Right lobe of liver (tissue), 6 donors: ENCODE measurements at regions not wholly inside any gene's neighbourhood (a gene's known extent, or its start where the extent isn't known, plus 50 kb on each side); places are given as distances from the start of the nearest gene placed in this dataset.
A peak's percentile ranks its signal among the peaks of the same experiment; 100 is the strongest.

Experiments used
- ATAC-seq, 4 donors: fragments of 200-7000 bp; cut with Tn5 transposase; one replicate each; pipeline ENCODE4 v1.9.1; 2020; ENCODE audit warnings: mild to moderate bottlenecking in 4 of 4, moderate library complexity in 4 of 4
- DNase-seq, 3 donors: peaks; one replicate each; pipeline ENCODE4 v3.0.0-alpha.2; 2020
- H3K27ac ChIP-seq, 3 donors: fragments of 200-600 bp; one replicate each; pipeline ENCODE4 v1.8.0; 2022
- H3K27me3 ChIP-seq, 2 donors: fragments of 200-600 bp; one replicate each; pipeline ENCODE4 v1.8.0; 2022
- H3K36me3 ChIP-seq, 4 donors: fragments of 200-600 bp; sonication (generic) in 1 of 4; one replicate each; pipeline versions ENCODE4 v1.5.1 to v1.8.0; 2017 to 2022; ENCODE audit warnings: control low read depth in 1 of 4
- H3K4me1 ChIP-seq, 4 donors: fragments of 200-600 bp; sonication (generic) in 1 of 4; one replicate each; pipeline versions ENCODE4 v1.5.1 to v1.8.0; 2017 to 2022; ENCODE audit warnings: control low read depth in 1 of 4
- H3K4me3 ChIP-seq, 3 donors: fragments of 200-600 bp; one replicate each; pipeline ENCODE4 v1.8.0; 2022
- H3K9me3 ChIP-seq, 4 donors: fragments of 200-600 bp; sonication (generic) in 1 of 4; one replicate each; pipeline versions ENCODE4 v1.5.1 to v1.8.0; 2017 to 2022; ENCODE audit warnings: control low read depth in 1 of 4
- POLR2A ChIP-seq: fragments of 450-650 bp; IDR thresholded peaks from one replicate; pipeline ENCODE4 v1.6.1; 2017; ENCODE audit warnings: antibody characterized with exemption, mild to moderate bottlenecking
- WGBS: methylation state at CpG from one replicate; pipeline ENCODE4 v1.1.6; 2018; ENCODE audit warnings: low coverage, low lambda C conversion rate; ENCODE audit not compliant: insufficient coverage; ENCODE audit errors: missing lambda C conversion rate; 5-methylcytosine and 5-hydroxymethylcytosine counted together
- intact Hi-C, 2 donors: fragments of 100-400 bp; cut with DNase I; formaldehyde crosslinking; loops; one replicate each; pipeline versions ENCODE4 v1.11.2 to v1.14.1; 2022
- TF ChIP-seq, protein P1 (sequence below), 4 donors: fragments of 200-600 bp in 3 of 4; fragments of 450-650 bp in 1 of 4; IDR thresholded peaks; one replicate each; pipeline versions ENCODE4 v1.5.1 to v1.8.0; 2016 to 2022; ENCODE audit warnings: antibody characterized with exemption in 4 of 4, mild to moderate bottlenecking in 2 of 4
- donor health status: DM: no; HTN: yes; CAD: no.
- donor health status: DM: no; HTN: no; CAD: no.
- donor health status: DM: no; HTN: no; CAD: no.
- donor health status: DM: no; HTN: yes; CAD: no.
- donor health status: DM: no; HTN: yes; CAD: no.

DNA sequence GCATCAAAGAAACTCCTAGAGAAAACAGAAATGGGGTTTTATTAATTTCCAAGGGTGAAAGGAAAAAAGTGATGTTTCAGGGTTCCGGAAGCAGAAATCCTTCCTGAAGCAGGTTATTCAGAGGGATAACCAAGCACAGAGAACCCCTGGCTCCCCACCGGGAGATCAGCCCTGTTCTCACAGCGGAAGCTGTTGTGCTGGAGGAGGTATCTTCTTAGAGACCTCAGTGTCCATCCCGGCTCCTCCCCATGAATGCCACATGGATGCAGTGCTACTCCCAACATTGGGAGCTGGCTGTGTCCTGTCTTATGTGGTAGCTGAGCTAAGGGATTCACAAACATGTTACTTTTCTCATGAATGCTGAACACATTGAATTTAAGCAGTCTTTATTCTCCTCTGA is 80.9 kb upstream of the IRX2 start:
- intact Hi-C loops = no loop called here
- Histone ChIP-seq H3K9me3 (no peaks in the 10 kb centered on the region), H3K4me3 (no peak overlapping the region), H3K27ac (no peak overlapping the region), H3K4me1 (no peaks in the 10 kb centered on the region), H3K36me3 (no peaks in the 10 kb centered on the region), H3K27me3 (no peaks in the 10 kb centered on the region)
- TF ChIP-seq, protein P1, sequence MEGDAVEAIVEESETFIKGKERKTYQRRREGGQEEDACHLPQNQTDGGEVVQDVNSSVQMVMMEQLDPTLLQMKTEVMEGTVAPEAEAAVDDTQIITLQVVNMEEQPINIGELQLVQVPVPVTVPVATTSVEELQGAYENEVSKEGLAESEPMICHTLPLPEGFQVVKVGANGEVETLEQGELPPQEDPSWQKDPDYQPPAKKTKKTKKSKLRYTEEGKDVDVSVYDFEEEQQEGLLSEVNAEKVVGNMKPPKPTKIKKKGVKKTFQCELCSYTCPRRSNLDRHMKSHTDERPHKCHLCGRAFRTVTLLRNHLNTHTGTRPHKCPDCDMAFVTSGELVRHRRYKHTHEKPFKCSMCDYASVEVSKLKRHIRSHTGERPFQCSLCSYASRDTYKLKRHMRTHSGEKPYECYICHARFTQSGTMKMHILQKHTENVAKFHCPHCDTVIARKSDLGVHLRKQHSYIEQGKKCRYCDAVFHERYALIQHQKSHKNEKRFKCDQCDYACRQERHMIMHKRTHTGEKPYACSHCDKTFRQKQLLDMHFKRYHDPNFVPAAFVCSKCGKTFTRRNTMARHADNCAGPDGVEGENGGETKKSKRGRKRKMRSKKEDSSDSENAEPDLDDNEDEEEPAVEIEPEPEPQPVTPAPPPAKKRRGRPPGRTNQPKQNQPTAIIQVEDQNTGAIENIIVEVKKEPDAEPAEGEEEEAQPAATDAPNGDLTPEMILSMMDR (IDR thresholded peaks at IDR 0.05) = no peak
- no peak for TF ChIP-seq POLR2A
- WGBS = 23% methylated on average over 3 of the region's 4 CpGs
- no peak for ATAC-seq
- DNase-seq = no peak

DNA sequence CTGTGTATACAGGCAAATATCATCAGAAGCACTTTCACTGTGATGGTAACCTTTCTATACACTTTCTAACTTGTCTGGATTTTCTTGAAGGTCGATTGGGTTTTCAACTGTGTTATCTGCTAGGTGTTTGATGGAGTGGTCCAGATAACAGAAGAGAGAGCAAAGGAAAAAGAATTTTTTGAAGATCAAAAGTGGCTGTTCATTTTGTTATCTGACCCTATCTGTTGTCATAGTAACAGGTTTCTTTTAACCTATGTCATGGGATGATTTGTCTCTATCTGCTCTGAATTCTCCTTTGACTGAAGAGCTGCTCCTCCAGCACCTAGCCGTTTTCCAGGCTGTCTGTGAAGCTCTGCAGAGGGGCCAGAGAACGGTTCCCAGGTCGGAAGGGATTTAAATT is 77.8 kb upstream of the IRX2 start:
- no peaks in the 10 kb centered on the region for H3K9me3 ChIP-seq
- H3K4me1 ChIP-seq = no peaks in the 10 kb centered on the region
- no peak overlapping the region for H3K27ac ChIP-seq
- no peak for DNase-seq
- H3K36me3 ChIP-seq = no peaks in the 10 kb centered on the region
- 8% methylated on average over 4 of the region's 4 CpGs for whole genome bisulfite sequencing
- no peak overlapping the region for H3K4me3 ChIP-seq
- ATAC-seq = no peak
- H3K27me3 ChIP-seq = no peaks in the 10 kb centered on the region
- TF ChIP-seq POLR2A = no peak
- TF ChIP-seq, protein P1 (IDR thresholded peaks at IDR 0.05) = no peak
- intact Hi-C loops = no loop called here

DNA sequence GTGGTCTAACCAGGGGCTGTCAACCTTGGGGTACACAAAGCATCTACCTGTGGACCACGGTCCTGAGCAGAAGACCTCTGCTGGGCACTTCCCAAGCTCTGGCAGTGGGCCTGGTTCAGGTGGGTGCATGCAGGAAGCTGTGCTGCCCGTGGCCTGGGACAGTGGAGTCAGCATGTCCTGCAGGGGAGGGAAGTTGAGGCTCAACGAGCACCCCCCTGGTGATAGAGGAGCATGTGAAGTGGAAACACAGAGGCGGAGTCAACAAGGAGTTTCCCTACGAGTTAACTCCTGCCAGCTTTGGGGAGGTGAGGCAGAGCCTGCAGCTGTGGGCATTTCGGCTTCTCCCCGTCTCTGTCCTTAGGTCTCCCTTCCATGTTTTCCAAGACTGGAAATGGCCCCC is 67.5 kb upstream of the IRX2 start:
- TF ChIP-seq, protein P1 (IDR thresholded peaks at IDR 0.05) = no peak
- no peak for TF ChIP-seq POLR2A
- H3K27ac ChIP-seq = no peak overlapping the region
- H3K9me3 ChIP-seq = no peaks in the 10 kb centered on the region
- no peaks in the 10 kb centered on the region for H3K4me1 ChIP-seq
- intact Hi-C loops = no loop called here
- no peaks in the 10 kb centered on the region for H3K36me3 ChIP-seq
- no peaks in the 10 kb centered on the region for H3K27me3 ChIP-seq
- no peak overlapping the region for H3K4me3 ChIP-seq
- 52% methylated on average over 3 of the region's 7 CpGs for WGBS
- DNase-seq (no peak), ATAC-seq (no peak)

DNA sequence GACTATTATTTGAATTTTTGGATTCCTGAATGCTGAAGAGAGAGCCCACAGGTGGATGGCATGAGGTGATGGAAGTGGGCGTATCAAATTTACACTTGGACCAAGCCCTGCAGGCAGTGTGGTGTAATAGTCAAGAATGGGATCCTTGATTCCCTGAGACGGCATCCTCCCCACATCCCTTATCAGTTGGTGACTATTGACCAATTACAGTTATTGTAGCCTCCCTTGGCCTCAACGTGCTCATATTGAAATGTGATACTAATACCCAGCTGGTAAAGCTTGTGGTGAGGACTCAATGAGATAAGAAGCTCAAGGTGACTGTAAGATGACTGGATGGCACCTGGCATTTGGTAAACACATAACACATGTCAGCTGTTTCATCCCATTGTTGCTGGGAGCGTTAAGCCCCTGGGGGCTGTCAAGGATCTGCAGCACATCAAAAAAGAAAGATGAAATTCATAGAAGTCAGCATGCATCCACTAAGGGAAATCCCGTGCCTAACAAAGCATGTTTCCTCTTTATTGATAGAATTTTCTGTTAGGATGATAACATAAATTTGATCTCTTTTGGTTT is 65.6 kb upstream of the IRX2 start:
- 38% methylated on average over 5 of the region's 5 CpGs for WGBS
- H3K36me3 ChIP-seq = no peaks in the 10 kb centered on the region
- ATAC-seq = no peak
- no peaks in the 10 kb centered on the region for H3K9me3 ChIP-seq
- TF ChIP-seq, protein P1 (IDR thresholded peaks at IDR 0.05) = no peak
- no peak for TF ChIP-seq POLR2A
- H3K4me3 ChIP-seq = no peak overlapping the region
- intact Hi-C loops = no loop called here
- no peak overlapping the region for H3K27ac ChIP-seq
- H3K4me1 ChIP-seq = no peaks in the 10 kb centered on the region
- no peaks in the 10 kb centered on the region for H3K27me3 ChIP-seq
- no peak for DNase-seq

DNA sequence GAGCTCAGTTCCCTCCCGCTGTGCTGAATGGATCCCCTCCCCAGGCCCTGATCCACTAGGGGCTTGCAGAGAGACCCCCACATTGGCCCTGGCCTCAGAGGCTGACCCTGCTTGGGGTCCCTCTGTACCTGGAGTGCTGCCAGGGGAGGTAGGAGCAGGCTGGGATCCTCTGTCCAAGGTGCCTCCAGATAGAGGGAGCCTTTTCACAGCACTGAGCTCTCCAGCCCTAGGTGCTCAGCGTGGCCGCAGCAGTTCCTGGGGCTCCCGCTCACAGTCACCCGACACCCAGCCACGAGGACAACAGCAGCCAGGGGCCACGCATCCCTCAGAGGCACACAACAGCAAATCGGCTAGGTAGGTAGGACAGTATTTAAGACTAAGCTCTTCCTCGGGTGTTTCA is 62.2 kb upstream of the IRX2 start:
- intact Hi-C loops = no loop called here
- no peak overlapping the region for H3K27ac ChIP-seq
- H3K4me3 ChIP-seq = no peak overlapping the region
- H3K9me3 ChIP-seq = no peaks in the 10 kb centered on the region
- no peaks in the 10 kb centered on the region for H3K27me3 ChIP-seq
- WGBS = 60% methylated on average over 2 of the region's 9 CpGs
- ATAC-seq = peak in 1 of 4 donors; percentile 30
- no peaks in the 10 kb centered on the region for H3K4me1 ChIP-seq
- no peak for TF ChIP-seq POLR2A
- DNase-seq = no peak
- H3K36me3 ChIP-seq = no peaks in the 10 kb centered on the region
